GM18498 (cell line): ENCODE measurements at regions not wholly inside any gene's neighbourhood (a gene's known extent, or its start where the extent isn't known, plus 50 kb on each side); places are given as distances from the start of the nearest gene placed in this dataset.

Experiments
- ATAC-seq: cut with Tn5 transposase; IDR thresholded peaks from one replicate; pipeline ENCODE4 v1.9.1; 2021; ENCODE audit warnings: mild to moderate bottlenecking, moderate library complexity; ENCODE audit not compliant: unreplicated experiment

- no peak for ATAC-seq
Observed at GRCh38 chr9:81833563-81834345, 94.5 kb upstream of the SPATA31D4 start.

- no peak for ATAC-seq
Observed at GRCh38 chr9:81841333-81841732, 86.9 kb upstream of the SPATA31D4 start.

- no peak for ATAC-seq
Observed at GRCh38 chr9:81844131-81844567, 84.1 kb upstream of the SPATA31D4 start.

- ATAC-seq, result no peak
Observed at GRCh38 chr9:81847181-81847915, 80.9 kb upstream of the SPATA31D4 start.

- ATAC-seq, result no peak
Observed at GRCh38 chr9:81848472-81848871, 79.8 kb upstream of the SPATA31D4 start.

- ATAC-seq, result no peak
Observed at GRCh38 chr9:81849631-81850259, 78.5 kb upstream of the SPATA31D4 start.

- no peak for ATAC-seq
Observed at GRCh38 chr9:81850724-81851123, 77.5 kb upstream of the SPATA31D4 start.

- no peak for ATAC-seq
Observed at GRCh38 chr9:81851340-81851739, 76.9 kb upstream of the SPATA31D4 start.

GRCh38 chr9:81852820-81853219 is 75.4 kb upstream of the SPATA31D4 start:
- no peak for ATAC-seq

- no peak for ATAC-seq
Observed at GRCh38 chr9:81855538-81855937, 72.7 kb upstream of the SPATA31D4 start.

GRCh38 chr9:81858657-81859430 is 69.4 kb upstream of the SPATA31D4 start:
- ATAC-seq, result no peak

GRCh38 chr9:81860581-81860980 is 67.6 kb upstream of the SPATA31D4 start:
- no peak for ATAC-seq

GRCh38 chr9:81861644-81862043 is 66.6 kb upstream of the SPATA31D4 start:
- no peak for ATAC-seq

GRCh38 chr9:81868145-81868544 is 60.1 kb upstream of the SPATA31D4 start:
- no peak for ATAC-seq

GRCh38 chr9:81871695-81872094 is 56.5 kb upstream of the SPATA31D4 start:
- no peak for ATAC-seq

GRCh38 chr9:81874250-81874649 is 54.0 kb upstream of the SPATA31D4 start:
- no peak for ATAC-seq

GRCh38 chr9:81874931-81875330 is 53.3 kb upstream of the SPATA31D4 start:
- ATAC-seq, result no peak

- no peak for ATAC-seq
Observed at GRCh38 chr9:81877047-81877446, 51.2 kb upstream of the SPATA31D4 start.
